HG03097 (cell line): ENCODE measurements at regions not wholly inside any gene's neighbourhood (a gene's known extent, or its start where the extent isn't known, plus 50 kb on each side); places are given as distances from the start of the nearest gene placed in this dataset.
"Not testable (repeated sequence)": the region's sequence is repeated elsewhere in the genome, so short reads cannot be mapped to it uniquely, and the experiment has no call there.

Experiments used
- ATAC-seq: cut with Tn5 transposase; IDR thresholded peaks from one replicate; pipeline ENCODE4 v1.9.1; 2021; ENCODE audit not compliant: unreplicated experiment, low FRiP score

GRCh38 chr10:131034451-131034850 lies 277.1 kb downstream of the TCERG1L start:
- no peak for ATAC-seq

GRCh38 chr10:131035779-131036178 lies 275.7 kb downstream of the TCERG1L start:
- no peak for ATAC-seq

- ATAC-seq = no peak
These were observed 273.5 kb downstream of the TCERG1L start for GRCh38 chr10:131038056-131038455.

- ATAC-seq = no peak
These were observed 270.5 kb downstream of the TCERG1L start for GRCh38 chr10:131041031-131041430.

GRCh38 chr10:131041441-131041840 lies 270.1 kb downstream of the TCERG1L start:
- ATAC-seq = no peak

- ATAC-seq = not testable (repeated sequence)
These were observed 269.5 kb downstream of the TCERG1L start for GRCh38 chr10:131042015-131042414.
